HG03039 (cell line): ENCODE measurements at regions not wholly inside any gene's neighbourhood (a gene's known extent, or its start where the extent isn't known, plus 50 kb on each side); places are given as distances from the start of the nearest gene placed in this dataset.
"Not testable (repeated sequence)": the region's sequence is repeated elsewhere in the genome, so short reads cannot be mapped to it uniquely, and the experiment has no call there.

ENCODE experiments used
- ATAC-seq: cut with Tn5 transposase; IDR thresholded peaks from one replicate; pipeline ENCODE4 v1.9.1; 2021; ENCODE audit warnings: mild to moderate bottlenecking, moderate library complexity; ENCODE audit not compliant: unreplicated experiment

DNA sequence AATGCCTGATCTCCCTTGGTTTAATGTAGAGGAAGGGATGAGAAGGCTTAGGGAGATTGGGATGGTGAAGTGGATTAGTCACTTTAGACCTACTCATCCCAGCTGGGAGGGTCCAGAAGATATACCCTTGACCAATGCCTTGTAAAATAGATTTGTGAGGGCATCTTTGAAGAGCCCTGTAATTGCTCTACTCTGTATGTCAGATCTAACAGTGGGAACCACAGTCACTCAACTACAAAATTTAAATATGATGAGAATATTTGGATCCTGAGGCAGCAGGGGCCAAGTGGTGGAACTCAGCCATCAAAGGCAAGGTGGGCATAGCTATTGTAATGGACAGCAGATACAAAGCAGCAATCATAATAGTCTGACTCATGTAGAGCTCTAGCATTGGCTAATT lies 1272.9 kb upstream of the CITED2 start:
- not testable (repeated sequence) for ATAC-seq

DNA sequence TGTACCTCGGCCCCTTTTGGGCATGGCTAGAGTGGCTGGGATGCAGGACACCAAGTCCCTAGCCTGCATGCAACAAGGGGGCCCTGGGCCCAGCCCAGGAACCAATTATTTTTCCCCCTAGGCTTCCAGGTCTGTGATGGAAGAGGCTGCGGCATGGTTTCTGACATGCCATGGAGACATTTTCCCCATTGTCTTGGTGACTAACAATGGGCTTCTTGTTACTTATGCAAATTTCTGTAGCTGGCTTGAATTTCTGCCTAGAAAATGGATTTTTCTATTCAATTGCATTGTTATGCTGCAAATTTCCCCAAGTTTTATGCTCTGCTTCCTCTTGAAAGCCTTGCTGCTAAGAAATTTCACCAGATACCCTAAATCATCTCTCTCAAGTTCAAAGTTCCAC lies 1269.6 kb upstream of the CITED2 start:
- no peak for ATAC-seq

DNA sequence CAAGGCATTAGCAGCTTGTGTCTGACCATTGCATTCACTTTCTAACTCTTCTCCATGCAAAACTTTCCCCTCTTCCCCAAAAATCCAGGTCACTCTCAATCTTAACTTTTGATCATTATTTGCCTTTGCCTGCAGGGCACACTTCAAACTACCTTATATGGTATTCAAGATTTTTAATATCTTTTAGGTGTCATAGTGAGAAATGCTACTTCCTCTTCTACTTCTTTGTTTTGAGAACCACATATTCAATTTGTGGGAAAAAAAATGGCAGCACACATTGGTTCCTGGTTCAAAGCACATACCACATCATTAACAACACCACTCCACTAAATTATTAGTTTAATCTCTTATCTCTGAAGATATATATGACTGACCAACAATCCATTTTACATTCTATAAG lies 1267.0 kb upstream of the CITED2 start:
- ATAC-seq, result no peak

DNA sequence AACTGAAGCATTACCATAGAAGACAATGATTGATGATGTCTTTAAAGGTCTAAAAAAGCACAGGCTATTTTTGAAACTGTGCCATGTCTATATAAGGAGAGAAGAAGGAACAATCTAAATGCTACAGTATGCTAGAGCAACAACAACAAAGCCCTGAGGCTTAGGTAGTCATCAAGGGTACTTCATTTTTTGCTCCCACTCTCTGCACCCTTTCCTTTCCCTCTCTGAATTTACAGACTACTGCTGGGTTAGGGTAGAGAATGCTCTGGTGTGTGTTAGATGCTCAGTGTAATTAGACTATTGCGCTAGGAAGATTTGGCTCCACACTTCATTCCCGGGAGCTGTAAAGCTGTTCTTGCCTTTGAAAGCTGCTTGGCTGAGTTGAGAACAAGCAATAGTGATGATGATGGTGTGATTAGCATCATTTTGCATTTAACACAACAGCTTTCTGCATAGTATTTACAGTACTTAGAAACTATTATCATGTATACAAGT lies 1262.5 kb upstream of the CITED2 start:
- ATAC-seq, result no peak

DNA sequence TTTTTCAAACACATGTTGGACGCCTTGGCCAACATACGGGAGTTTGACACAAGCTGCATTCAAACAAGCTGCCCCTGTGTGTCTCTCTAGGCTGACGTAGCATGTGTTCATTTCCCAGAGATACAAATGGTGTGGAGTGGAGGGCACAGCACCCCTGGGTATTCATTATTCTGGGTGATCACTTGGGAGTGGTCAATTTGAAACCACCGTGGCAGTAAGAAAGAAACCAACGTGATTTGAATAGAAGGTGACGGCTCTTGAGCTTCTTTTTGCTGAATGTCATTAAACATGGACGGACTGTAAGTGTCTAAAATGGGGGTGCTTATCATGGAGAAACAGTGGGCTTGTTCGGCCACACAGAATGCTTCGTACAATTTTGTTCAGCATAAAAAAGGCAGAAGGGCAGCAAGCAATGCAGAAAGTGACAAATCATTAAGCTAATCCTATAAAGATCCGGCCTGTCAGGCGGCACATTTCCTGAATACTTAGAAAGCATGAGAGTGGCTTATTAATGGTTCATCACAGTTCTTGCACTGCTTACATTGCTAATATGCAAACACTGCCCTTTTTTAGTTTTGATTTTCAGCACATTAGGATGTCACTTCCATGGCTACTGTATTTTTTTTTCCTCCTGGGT lies 1261.9 kb upstream of the CITED2 start:
- ATAC-seq, result peak; percentile 46

DNA sequence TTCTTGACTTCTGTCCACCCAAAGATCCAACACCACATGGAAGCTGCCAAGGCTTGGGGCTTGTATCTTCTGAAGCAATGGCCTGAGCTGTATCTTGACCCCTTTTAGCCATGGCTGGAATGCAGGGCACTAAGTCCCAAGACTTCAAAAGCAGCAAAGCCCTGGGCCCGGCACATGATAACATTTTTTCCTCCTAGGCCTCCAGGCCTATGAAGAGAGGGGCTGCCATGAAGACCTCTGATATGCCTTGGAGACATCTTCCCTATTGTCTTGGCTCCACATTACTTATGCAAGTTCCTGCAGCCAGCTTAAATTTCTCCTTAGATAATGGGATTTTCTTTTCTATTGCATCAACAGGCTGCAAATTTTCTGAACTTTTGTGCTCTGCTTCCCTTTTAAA lies 1252.6 kb upstream of the CITED2 start:
- no peak for ATAC-seq

DNA sequence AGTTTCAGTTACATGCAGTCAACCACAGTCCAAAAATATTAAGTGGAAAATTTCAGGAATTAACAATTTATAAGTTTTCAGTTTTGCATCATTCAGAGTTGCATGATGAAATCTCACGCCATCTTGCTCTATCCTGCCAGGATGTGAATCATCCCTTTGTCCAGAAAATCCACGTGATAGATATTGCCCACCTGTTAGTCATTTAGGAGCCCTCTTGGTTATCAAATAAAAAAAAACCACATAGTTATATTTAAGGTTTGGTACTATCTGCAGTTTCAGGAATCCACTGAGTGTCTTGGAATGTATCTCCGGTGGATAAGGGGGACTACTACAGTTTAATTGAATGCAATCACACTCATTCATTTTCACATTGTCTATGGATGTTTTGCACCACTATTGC lies 1249.0 kb upstream of the CITED2 start:
- ATAC-seq, result no peak

DNA sequence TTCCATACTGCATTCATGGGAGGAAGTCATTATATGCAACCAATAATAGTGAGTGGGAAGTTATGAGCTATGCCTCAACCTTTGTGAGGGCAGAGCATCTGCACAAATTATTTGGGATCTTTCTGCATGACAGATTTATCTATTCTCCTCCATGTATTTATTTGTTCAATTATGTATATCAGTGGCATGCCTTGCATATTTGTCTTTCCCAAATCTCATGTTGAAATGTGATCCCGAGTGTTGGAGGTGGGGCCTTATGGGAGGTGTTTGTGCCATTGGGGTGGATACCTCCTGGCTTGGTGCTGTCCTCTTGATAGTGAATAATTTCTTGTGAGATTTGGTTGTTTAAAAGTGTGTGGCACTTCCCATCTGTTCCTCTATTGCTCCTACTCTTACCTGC lies 1246.0 kb upstream of the CITED2 start:
- ATAC-seq, result no peak

DNA sequence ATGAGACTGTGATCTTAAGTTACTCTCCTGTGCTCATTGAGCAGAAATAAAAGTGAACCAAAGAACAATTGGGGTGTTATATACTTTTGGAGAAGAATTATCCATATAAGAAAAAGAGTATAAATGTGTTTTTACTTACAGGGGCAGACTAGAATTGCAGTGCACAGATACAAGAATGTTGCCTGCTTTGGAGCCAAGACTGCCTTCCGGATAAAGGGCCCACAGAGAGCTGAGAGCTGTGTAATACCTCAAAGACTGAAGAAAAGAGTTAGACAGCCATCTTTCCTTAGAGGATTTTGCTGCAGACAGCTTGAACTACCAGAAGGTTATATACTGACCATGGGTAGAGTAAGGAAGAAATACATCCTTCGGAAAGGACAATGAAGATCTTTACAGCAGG lies 1235.5 kb upstream of the CITED2 start:
- no peak for ATAC-seq

DNA sequence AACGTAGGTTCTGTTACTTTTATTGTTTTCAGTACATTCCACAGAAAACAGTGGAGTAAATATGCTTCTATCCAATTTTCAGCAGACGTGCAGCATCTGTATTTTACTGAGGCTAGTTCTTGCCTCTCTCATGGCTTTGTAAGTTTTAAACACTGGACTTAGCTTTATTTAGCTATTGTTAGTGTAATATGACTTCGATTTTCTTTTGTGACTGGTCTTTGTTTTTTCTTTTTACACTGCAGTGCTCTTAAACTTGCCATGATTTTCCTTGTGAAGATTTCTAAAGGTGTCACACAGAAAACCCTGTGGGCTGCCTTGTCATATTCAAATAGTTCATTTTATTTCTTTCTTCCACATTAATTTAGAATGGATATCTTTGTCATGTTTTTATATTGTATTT lies 1234.9 kb upstream of the CITED2 start:
- no peak for ATAC-seq

DNA sequence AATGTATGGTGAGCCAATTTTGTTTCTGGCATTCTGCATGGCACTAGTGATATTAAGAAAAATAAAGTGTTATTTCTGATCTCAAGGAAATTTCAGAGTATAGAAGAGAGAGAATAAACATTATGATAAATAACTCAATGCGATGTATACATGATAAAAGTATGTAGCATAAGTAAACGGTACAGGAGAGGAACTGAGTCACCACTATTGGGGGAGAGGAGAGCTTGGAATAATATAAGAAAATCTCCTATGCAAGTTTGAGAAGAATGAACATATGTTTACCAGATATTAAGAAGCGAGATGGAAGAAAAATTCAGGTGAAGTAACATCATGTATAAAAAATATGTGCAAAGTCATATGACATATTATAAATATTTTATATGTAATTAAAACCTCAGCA lies 1230.3 kb upstream of the CITED2 start:
- no peak for ATAC-seq

DNA sequence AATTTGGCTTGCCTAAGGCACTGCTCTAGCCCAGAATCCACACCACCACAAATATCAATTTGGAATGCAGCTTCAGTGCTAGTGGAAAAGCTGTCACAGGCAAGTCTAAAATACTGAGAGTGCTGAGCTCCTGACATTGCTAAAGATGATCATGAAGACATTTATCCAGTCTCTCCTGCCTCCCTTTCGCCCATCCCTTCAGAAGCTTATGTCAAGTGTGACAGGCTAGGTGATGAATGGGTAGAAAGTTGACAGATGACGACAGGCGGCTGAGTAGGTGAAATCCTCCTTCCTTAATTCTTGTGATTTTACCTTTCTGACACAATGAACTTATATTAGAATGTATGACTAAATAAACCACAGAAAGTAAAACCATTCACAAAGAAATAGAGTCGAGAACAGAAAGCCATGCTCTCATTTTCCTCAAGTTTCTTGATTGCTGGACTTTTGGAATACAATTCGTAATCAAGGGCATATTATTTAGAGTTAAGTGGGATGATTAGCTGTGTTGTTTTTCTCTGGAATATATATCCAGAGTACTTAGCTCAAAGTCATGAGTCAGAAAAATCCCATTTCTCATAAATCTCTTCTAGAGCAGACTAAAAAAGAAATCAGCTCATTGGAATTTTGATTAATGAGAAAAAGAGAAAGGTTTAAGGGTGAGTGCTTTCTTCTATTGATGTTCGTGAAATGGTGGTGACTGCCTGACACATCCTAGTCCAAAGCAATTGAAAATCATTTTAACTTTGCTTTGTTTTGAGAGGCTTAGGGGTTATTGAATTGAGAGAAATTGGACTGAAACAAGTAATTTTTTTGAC lies 1228.2 kb upstream of the CITED2 start:
- no peak for ATAC-seq

DNA sequence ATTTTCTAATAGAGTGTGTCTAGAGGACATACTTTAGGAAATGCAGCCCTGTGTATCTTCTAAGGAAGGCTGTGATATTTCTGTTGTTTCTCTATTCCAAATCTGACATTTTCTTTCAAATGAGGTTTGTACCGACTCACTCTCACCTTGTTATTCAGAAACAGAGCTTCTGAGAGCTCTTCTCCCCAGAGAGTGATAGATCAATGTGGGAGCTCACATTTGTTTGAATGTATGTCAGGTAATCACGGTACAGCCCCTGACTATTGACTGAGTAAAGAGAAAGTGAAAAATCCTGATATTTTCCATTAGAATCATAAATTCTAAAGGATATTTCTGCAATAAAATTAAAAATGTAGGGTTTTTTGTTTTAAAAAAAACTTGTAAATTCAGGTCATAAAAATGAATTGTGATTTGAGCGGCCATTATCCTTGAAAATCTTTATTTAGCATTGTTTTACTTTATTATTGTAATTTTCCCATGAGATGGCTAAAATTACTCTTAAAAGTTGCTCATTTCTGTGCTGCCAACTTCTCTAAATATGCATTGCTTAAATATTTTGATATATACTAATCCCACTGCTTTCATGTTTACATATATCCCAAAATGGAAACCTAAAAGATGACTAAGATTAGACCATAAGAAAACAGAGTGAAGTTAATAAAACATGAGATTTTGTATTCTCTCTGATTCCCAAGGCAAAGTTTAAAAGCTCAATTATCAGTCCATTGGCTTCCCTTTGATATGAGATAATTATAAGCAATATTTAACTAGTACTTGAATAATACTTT lies 1226.8 kb upstream of the CITED2 start:
- no peak for ATAC-seq

DNA sequence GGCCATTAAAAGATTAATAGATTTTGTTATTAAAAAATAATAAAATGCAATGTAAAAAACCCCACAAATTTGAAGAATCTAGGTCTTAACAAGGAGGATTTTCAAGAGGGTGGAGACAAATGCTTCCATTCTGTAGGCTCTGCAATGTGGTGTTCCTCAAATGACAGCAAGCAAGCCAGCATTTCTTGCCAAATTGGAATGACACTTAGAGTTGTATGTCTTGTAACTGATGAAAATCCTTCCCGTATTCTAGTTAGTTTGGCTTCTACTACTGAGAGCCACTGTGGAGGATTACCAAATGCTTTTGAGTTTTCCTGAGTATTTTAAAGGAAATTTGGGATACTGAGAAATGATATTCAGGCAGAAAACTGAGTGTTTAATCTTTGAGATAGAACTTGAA lies 1225.5 kb upstream of the CITED2 start:
- no peak for ATAC-seq

DNA sequence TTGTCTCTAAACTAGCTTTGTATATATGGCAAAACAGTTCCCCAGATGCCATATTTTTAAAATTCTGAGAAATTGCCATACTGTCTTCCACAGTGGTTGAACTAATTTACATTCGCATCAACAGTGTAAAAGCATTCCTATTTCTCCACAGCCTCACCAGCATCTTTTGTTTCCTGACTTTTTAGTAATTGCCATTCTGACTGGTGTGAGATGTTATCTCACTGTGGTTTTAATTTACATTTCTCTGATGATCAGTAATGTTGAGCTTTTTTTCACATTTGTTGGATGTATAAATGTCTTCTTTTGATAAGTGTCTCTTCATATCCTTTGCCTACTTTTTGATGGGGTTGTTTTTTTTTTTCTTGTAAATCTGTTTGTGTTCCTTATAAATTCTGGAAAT lies 1222.7 kb upstream of the CITED2 start:
- no peak for ATAC-seq

DNA sequence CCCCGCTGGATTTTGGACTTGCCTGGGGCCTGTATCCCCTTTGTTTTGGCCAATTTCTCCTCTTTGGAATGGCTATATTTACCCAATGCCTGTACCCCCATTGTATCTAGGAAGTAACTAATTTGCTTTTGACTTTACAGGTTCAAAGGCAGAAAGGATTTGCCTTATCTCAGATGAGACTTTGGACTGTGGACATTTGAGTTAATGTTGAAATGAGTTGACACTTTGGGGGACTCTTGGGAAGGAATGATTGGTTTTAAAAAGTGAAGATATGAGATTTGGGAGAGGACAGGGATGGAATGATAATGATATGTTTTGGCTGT lies 1220.3 kb upstream of the CITED2 start:
- no peak for ATAC-seq

DNA sequence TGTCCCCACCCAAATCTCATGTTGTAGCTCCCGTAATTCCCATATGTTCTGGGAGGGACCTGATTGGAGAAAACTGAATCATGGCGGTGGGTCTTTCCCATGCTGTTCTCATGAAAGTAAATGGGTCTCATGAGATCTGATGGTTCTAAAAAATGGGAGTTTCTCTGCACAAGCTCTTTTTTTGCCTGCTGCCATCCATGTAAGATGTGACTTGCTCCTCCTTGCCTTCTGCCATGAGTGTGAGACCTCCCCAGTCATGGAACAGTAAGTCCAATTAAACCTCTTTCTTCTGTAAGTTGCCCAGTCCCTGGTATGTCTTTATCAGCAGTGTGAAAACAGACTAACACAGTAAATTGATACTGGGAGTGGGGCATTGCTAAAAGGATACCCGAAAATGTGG lies 1218.4 kb upstream of the CITED2 start:
- no peak for ATAC-seq

DNA sequence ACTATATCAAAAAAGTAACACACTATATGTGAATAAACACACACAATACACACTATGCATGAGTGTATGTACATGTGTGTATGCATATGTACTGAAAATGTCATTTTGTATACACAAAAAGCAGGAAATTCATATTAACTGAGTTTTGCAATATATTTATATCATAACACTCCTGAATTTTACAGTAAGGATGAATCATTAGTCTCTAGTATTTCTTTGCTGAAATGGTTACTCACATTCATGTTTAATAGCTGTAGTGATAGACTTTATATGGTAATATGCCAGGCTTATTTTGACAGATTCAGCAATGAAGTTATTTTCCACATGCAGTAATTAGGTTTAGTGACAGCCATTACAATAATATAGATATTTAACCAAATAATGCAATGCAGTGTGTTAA lies 1216.2 kb upstream of the CITED2 start:
- no peak for ATAC-seq

DNA sequence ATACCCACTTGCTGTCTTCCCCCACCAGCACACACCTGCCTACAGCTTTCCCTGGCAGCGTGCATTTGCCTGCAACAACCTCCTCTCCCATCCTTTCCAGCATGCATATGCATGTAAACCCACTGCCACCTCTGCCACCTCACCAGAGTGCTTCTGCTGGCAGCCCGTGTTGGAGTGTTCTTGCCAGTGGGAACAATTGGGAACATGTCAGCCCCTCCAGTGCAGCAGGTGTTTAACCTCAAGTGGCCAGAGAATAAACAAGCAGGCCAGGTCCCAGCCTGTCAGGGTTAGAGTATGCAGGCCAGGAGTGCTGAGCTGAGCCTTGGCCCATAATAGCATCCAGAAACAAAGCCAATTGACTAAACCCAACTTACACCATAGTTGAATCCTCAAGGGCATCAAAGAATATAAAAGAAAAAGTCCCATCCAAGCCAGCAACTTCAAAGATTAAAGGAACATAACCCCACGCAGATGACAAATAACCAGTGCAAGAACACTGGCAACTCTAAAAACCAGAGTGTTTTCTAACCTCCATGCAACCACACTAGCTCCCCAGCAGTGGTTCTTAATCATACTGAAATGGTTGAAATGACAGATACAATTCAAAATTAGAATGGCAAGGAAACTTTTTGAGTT lies 1212.1 kb upstream of the CITED2 start:
- ATAC-seq, result peak; percentile 94

DNA sequence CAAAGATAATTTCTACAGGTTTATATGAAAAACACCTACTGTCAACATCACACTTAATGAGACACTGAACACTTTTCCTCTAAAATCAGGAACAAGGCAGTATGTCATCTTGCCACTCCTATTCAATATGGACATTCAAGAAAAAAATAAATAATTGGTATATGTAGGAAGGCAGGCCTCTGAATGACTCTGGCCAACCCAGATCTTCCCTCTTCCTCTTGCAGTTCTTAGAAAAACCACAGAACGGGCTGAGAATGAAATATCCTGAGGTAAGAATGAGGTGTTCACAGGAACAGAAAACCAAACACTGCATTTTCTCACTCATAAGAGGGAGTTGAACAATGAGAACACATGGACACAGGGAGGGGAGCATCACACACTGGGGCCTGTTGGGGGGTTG lies 1207.2 kb upstream of the CITED2 start:
- ATAC-seq, result no peak

DNA sequence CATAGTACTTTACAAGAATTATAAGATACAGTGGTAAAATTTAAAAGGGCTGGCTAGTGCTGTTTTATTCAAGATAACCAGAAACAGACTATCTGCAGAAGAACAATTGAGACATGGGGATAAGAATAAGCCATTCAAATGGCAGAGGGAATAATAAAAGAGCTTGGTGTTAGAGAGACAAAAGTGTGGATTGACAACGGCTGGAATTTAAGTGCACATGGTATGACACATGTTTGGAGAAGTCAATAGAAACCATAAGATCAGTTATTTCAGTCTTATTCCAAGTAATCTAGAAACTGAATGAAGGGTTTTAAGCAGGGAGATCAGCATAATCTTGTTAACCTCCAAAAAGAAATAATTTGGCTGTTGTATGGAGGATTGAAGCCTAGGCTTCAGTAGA lies 1205.5 kb upstream of the CITED2 start:
- ATAC-seq, result no peak
